Activated T-helper 1 cell treated with anti-CD3 and anti-CD28 coated beads, Interleukin-12 subunit alpha, Interleukin-12 subunit beta, Interleukin-2, Interleukin-4 antibody, amounts not matched to agents 30 ng/mL and 10 ng/mL and 1 ng/mL, durations not matched to agents 14 hours and 24 hours and 36 hours (primary cell): ENCODE measurements at regions not wholly inside any gene's neighbourhood (a gene's known extent, or its start where the extent isn't known, plus 50 kb on each side); places are given as distances from the start of the nearest gene placed in this dataset.

Experiments
- DNase-seq: peaks from one replicate; pipeline ENCODE4 v3.0.0; 2021; ENCODE audit warnings: low spot score
- H3K27ac Mint-ChIP-seq: one replicate; pipeline ENCODE4 v1.8.0; 2021; ENCODE audit warnings: mild to moderate bottlenecking, mixed read lengths
- H3K27me3 Mint-ChIP-seq: one replicate; pipeline ENCODE4 v1.8.0; 2022; ENCODE audit warnings: mild to moderate bottlenecking, moderate library complexity, mixed read lengths; ENCODE audit not compliant: insufficient read depth
- H3K36me3 Mint-ChIP-seq: one replicate; pipeline ENCODE4 v1.8.0; 2021; ENCODE audit warnings: low read depth, mixed read lengths
- H3K4me1 Mint-ChIP-seq: one replicate; pipeline ENCODE4 v1.8.0; 2021; ENCODE audit warnings: low read depth, mixed read lengths
- H3K4me3 Mint-ChIP-seq: one replicate; pipeline ENCODE4 v1.8.0; 2021; ENCODE audit warnings: mild to moderate bottlenecking, moderate library complexity, mixed read lengths
- H3K9me3 Mint-ChIP-seq: one replicate; pipeline ENCODE4 v1.8.0; 2021; ENCODE audit warnings: mixed read lengths
- intact Hi-C: fragments of 100-400 bp; cut with micrococcal nuclease; formaldehyde crosslinking; loops from one replicate; pipeline ENCODE4 v1.15.1; 2024

GRCh38 chr5:3032513-3032912 lies 281.0 kb upstream of the IRX2 start:
- Mint-ChIP-seq H3K4me1 (no peaks in the 10 kb centered on the region), H3K9me3 (peaks cover 22% of the 10 kb centered on the region), H3K36me3 (no peaks in the 10 kb centered on the region), H3K27ac (no peak overlapping the region), H3K27me3 (no peaks in the 10 kb centered on the region), H3K4me3 (no peak overlapping the region)
- DNase-seq: no peak
- intact Hi-C loops: no loop called here

- DNase-seq: no peak
- peaks cover 22% of the 10 kb centered on the region for H3K9me3 Mint-ChIP-seq
- H3K36me3 Mint-ChIP-seq: no peaks in the 10 kb centered on the region
- intact Hi-C loops: no loop called here
- H3K4me1 Mint-ChIP-seq: no peaks in the 10 kb centered on the region
- H3K27me3 Mint-ChIP-seq: no peaks in the 10 kb centered on the region
- H3K4me3 Mint-ChIP-seq: no peak overlapping the region
- no peak overlapping the region for H3K27ac Mint-ChIP-seq
Measured at GRCh38 chr5:3031733-3032378, 280.4 kb upstream of the IRX2 start.

GRCh38 chr5:3030511-3031165 lies 279.2 kb upstream of the IRX2 start:
- Mint-ChIP-seq H3K4me3 (no peak overlapping the region), H3K36me3 (no peaks in the 10 kb centered on the region), H3K4me1 (no peaks in the 10 kb centered on the region), H3K27ac (no peak overlapping the region), H3K9me3 (peaks cover 32% of the 10 kb centered on the region), H3K27me3 (no peaks in the 10 kb centered on the region)
- intact Hi-C loops: no loop called here
- no peak for DNase-seq

- Mint-ChIP-seq H3K27me3 (no peaks in the 10 kb centered on the region), H3K4me3 (no peak overlapping the region), H3K27ac (no peak overlapping the region), H3K36me3 (no peaks in the 10 kb centered on the region), H3K9me3 (peaks cover 33% of the 10 kb centered on the region), H3K4me1 (no peaks in the 10 kb centered on the region)
- DNase-seq: no peak
- intact Hi-C loops: no loop called here
Measured at GRCh38 chr5:3029396-3029795, 277.9 kb upstream of the IRX2 start.

- intact Hi-C loops: no loop called here
- Mint-ChIP-seq H3K4me3 (no peak overlapping the region), H3K27me3 (no peaks in the 10 kb centered on the region), H3K4me1 (no peaks in the 10 kb centered on the region), H3K27ac (no peak overlapping the region), H3K36me3 (no peaks in the 10 kb centered on the region), H3K9me3 (peaks cover 26% of the 10 kb centered on the region)
- DNase-seq: no peak
Measured at GRCh38 chr5:3027866-3028635, 276.6 kb upstream of the IRX2 start.

GRCh38 chr5:3027185-3027865 lies 275.8 kb upstream of the IRX2 start:
- Mint-ChIP-seq H3K27ac (no peak overlapping the region), H3K27me3 (no peaks in the 10 kb centered on the region), H3K4me1 (no peaks in the 10 kb centered on the region), H3K36me3 (no peaks in the 10 kb centered on the region), H3K9me3 (peaks cover 26% of the 10 kb centered on the region), H3K4me3 (no peak overlapping the region)
- no peak for DNase-seq
- intact Hi-C loops: no loop called here

GRCh38 chr5:3026651-3027050 lies 275.2 kb upstream of the IRX2 start:
- Mint-ChIP-seq H3K27ac (no peak overlapping the region), H3K4me3 (no peak overlapping the region), H3K36me3 (no peaks in the 10 kb centered on the region), H3K9me3 (peaks cover 26% of the 10 kb centered on the region), H3K27me3 (no peaks in the 10 kb centered on the region), H3K4me1 (no peaks in the 10 kb centered on the region)
- intact Hi-C loops: no loop called here
- no peak for DNase-seq

GRCh38 chr5:3026099-3026498 lies 274.6 kb upstream of the IRX2 start:
- Mint-ChIP-seq H3K9me3 (peaks cover 22% of the 10 kb centered on the region), H3K4me3 (no peak overlapping the region)
- intact Hi-C loops: no loop called here

GRCh38 chr5:3025392-3025791 lies 273.9 kb upstream of the IRX2 start:
- intact Hi-C loops: no loop called here
- no peak for DNase-seq

More at GRCh38 chr5:3026099-3026498, 274.6 kb upstream of the IRX2 start:
- no peak overlapping the region for H3K27ac Mint-ChIP-seq
- H3K36me3 Mint-ChIP-seq: no peaks in the 10 kb centered on the region
- H3K27me3 Mint-ChIP-seq: no peaks in the 10 kb centered on the region
- H3K4me1 Mint-ChIP-seq: no peaks in the 10 kb centered on the region
- DNase-seq: no peak

GRCh38 chr5:3024976-3025375 lies 273.5 kb upstream of the IRX2 start:
- Mint-ChIP-seq H3K36me3 (no peaks in the 10 kb centered on the region), H3K4me1 (no peaks in the 10 kb centered on the region), H3K27ac (no peak overlapping the region), H3K9me3 (peaks cover 15% of the 10 kb centered on the region), H3K27me3 (no peaks in the 10 kb centered on the region), H3K4me3 (no peak overlapping the region)
- no peak for DNase-seq
- intact Hi-C loops: no loop called here

More at GRCh38 chr5:3025392-3025791, 273.9 kb upstream of the IRX2 start:
- Mint-ChIP-seq H3K36me3 (no peaks in the 10 kb centered on the region), H3K4me1 (no peaks in the 10 kb centered on the region), H3K9me3 (peaks cover 16% of the 10 kb centered on the region), H3K27ac (no peak overlapping the region), H3K27me3 (no peaks in the 10 kb centered on the region), H3K4me3 (no peak overlapping the region)

- intact Hi-C loops: no loop called here
- Mint-ChIP-seq H3K27ac (no peak overlapping the region), H3K4me1 (no peaks in the 10 kb centered on the region), H3K4me3 (no peak overlapping the region), H3K9me3 (peaks cover 15% of the 10 kb centered on the region), H3K27me3 (no peaks in the 10 kb centered on the region), H3K36me3 (no peaks in the 10 kb centered on the region)
- DNase-seq: no peak
Measured at GRCh38 chr5:3024554-3024953, 273.1 kb upstream of the IRX2 start.

GRCh38 chr5:3024126-3024525 lies 272.6 kb upstream of the IRX2 start:
- peaks cover 15% of the 10 kb centered on the region for H3K9me3 Mint-ChIP-seq
- H3K27me3 Mint-ChIP-seq: no peaks in the 10 kb centered on the region
- no peaks in the 10 kb centered on the region for H3K4me1 Mint-ChIP-seq
- H3K36me3 Mint-ChIP-seq: no peaks in the 10 kb centered on the region
- DNase-seq: no peak
- intact Hi-C loops: no loop called here
- H3K27ac Mint-ChIP-seq: no peak overlapping the region
- no peak overlapping the region for H3K4me3 Mint-ChIP-seq

- Mint-ChIP-seq H3K27ac (no peak overlapping the region), H3K9me3 (peaks cover 19% of the 10 kb centered on the region), H3K27me3 (no peaks in the 10 kb centered on the region), H3K4me1 (no peaks in the 10 kb centered on the region), H3K4me3 (no peak overlapping the region), H3K36me3 (no peaks in the 10 kb centered on the region)
- DNase-seq: no peak
- intact Hi-C loops: no loop called here
Measured at GRCh38 chr5:3023656-3024055, 272.2 kb upstream of the IRX2 start.
